Nephron progenitor cell (in vitro differentiated cells): ENCODE measurements at regions not wholly inside any gene's neighbourhood (a gene's known extent, or its start where the extent isn't known, plus 50 kb on each side); places are given as distances from the start of the nearest gene placed in this dataset.

Experiments used
- DNase-seq: peaks from one replicate; pipeline ENCODE4 v3.0.0; 2021
- H3K27ac Mint-ChIP-seq: 2 replicates; pipeline ENCODE4 v1.8.0; 2021; ENCODE audit warnings: mild to moderate bottlenecking, moderate library complexity, mixed read lengths
- H3K27me3 Mint-ChIP-seq: 2 replicates; pipeline ENCODE4 v1.8.0; 2021; ENCODE audit warnings: mild to moderate bottlenecking, low read depth, mixed read lengths; ENCODE audit not compliant: poor library complexity
- H3K36me3 Mint-ChIP-seq: 2 replicates; pipeline ENCODE4 v1.8.0; 2021; ENCODE audit warnings: low read depth, mixed read lengths
- H3K4me1 Mint-ChIP-seq: 2 replicates; pipeline ENCODE4 v1.8.0; 2021; ENCODE audit warnings: mixed read lengths
- H3K4me3 Mint-ChIP-seq: 2 replicates; pipeline ENCODE4 v1.8.0; 2021; ENCODE audit warnings: mild to moderate bottlenecking, moderate library complexity, mixed read lengths
- H3K9me3 Mint-ChIP-seq: 2 replicates; pipeline ENCODE4 v1.8.0; 2021; ENCODE audit warnings: mild to moderate bottlenecking, moderate library complexity, mixed read lengths
- CTCF ChIP-seq: fragments of 200-600 bp; sonication (generic); IDR thresholded peaks from 2 replicates; pipeline ENCODE4 v1.5.0; 2021; ENCODE audit warnings: antibody characterized with exemption

DNA sequence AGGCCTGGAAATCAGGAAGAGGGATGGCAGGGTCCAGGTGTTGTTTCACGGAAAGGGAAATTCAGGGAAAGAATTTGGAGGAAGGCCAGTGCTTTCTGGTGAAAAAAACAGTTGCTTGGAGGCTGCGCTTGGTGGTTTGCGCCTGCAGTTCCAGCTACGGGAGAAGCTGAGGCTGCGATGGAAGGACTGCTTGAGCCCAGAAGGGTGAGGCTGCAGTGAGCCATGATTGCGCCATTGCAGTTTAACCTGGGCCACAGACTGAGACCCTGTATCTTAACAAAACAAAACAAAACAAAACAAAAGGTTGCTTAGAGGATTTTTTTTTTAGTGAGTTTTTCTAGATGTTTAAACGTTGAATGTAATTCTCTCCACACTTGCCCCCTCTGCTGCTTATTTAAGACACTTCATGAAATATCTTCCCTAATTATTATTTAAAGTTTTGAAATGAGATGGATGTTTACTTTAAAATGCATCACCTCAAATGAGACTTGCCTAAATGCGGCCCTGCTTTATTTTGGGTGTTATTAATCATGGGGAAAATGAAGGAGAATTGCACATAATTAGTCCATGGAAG lies 75.4 kb upstream of the TRPC4 start:
- no peak overlapping the region for H3K27ac Mint-ChIP-seq
- peaks cover 9% of the 10 kb centered on the region for H3K4me1 Mint-ChIP-seq
- DNase-seq = no peak
- H3K27me3 Mint-ChIP-seq = no peaks in the 10 kb centered on the region
- H3K4me3 Mint-ChIP-seq = no peak overlapping the region
- TF ChIP-seq CTCF = no peak
- H3K9me3 Mint-ChIP-seq = no peaks in the 10 kb centered on the region
- H3K36me3 Mint-ChIP-seq = no peaks in the 10 kb centered on the region

DNA sequence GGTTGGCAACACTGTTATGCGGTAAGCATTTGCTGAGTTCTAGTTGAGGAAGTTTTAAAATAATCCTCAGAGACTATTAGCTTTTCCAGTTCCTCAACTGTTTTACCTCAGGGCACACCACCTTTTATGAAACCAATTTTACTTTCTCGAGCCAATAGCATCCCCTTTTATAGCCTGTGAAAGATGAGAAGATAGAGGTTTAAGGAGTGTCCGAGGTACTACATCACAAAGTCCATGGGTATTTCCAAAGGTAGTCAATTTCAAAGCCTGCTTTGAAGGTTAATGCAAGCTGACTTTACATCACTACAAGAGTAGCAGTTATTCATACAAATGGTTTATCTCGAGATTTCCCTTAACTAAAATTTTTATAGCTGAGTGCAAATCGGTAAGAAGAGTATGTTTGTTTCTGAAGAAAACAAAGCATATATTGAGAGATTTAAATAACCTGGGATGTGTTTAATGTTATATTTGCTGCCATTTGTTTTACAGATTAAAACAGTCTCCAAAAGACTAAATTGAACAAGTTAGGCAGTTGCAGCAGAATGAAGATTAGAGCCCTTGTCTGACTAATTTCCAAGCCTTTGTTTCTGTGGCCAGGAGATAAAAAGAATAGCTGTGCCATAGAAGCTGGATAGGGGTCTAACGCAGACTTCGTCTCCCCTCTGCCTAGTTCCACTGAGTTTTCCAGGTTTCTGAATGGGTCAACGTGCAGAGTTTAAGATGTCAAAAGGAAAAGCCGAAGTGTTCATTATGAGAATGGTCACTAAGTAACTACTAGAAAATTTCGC lies 74.7 kb upstream of the TRPC4 start:
- H3K4me3 Mint-ChIP-seq = no peak overlapping the region
- H3K4me1 Mint-ChIP-seq = peaks cover 9% of the 10 kb centered on the region
- H3K27me3 Mint-ChIP-seq = no peaks in the 10 kb centered on the region
- H3K36me3 Mint-ChIP-seq = no peaks in the 10 kb centered on the region
- no peak for DNase-seq
- H3K27ac Mint-ChIP-seq = no peak overlapping the region
- TF ChIP-seq CTCF = no peak
- H3K9me3 Mint-ChIP-seq = no peaks in the 10 kb centered on the region

DNA sequence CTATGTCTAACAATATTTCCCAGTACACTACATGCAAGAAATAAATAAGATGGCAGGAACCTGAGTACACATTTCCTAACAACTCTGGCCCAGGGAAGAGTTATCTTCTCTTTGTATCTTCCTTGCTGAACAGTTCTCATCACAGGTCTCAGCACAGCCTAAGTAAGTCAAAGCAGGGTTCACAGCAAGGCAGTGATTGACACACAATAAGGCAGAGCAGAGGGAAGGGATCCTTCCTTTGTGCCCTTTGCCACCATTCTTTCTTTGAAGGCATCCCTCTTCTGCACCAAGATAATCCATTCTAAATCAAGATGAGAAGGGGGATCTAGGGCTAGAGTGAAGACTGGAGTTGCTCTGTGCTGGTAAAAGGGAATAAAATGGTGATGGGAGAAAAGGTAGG lies 73.4 kb upstream of the TRPC4 start:
- H3K4me1 Mint-ChIP-seq = peaks cover 9% of the 10 kb centered on the region
- no peaks in the 10 kb centered on the region for H3K9me3 Mint-ChIP-seq
- no peak overlapping the region for H3K27ac Mint-ChIP-seq
- H3K36me3 Mint-ChIP-seq = no peaks in the 10 kb centered on the region
- no peak for DNase-seq
- no peak overlapping the region for H3K4me3 Mint-ChIP-seq
- TF ChIP-seq CTCF = no peak
- H3K27me3 Mint-ChIP-seq = no peaks in the 10 kb centered on the region

- no peaks in the 10 kb centered on the region for H3K4me1 Mint-ChIP-seq
- TF ChIP-seq CTCF = no peak
- H3K4me3 Mint-ChIP-seq = no peak overlapping the region
- no peaks in the 10 kb centered on the region for H3K27me3 Mint-ChIP-seq
- H3K9me3 Mint-ChIP-seq = no peaks in the 10 kb centered on the region
- DNase-seq = no peak
- H3K27ac Mint-ChIP-seq = no peak overlapping the region
- no peaks in the 10 kb centered on the region for H3K36me3 Mint-ChIP-seq
Observed at GRCh38 chr13:37934339-37935191, 65.0 kb upstream of the TRPC4 start.

GRCh38 chr13:37929308-37929707 lies 59.7 kb upstream of the TRPC4 start:
- H3K36me3 Mint-ChIP-seq = no peaks in the 10 kb centered on the region
- no peaks in the 10 kb centered on the region for H3K9me3 Mint-ChIP-seq
- no peak overlapping the region for H3K4me3 Mint-ChIP-seq
- no peaks in the 10 kb centered on the region for H3K4me1 Mint-ChIP-seq
- no peak for DNase-seq
- no peaks in the 10 kb centered on the region for H3K27me3 Mint-ChIP-seq
- H3K27ac Mint-ChIP-seq = no peak overlapping the region
- no peak for TF ChIP-seq CTCF
